ENCODE measurements at regions not wholly inside any gene's neighbourhood (a gene's known extent, or its start where the extent isn't known, plus 50 kb on each side); places are given as distances from the start of the nearest gene placed in this dataset.

DNA sequence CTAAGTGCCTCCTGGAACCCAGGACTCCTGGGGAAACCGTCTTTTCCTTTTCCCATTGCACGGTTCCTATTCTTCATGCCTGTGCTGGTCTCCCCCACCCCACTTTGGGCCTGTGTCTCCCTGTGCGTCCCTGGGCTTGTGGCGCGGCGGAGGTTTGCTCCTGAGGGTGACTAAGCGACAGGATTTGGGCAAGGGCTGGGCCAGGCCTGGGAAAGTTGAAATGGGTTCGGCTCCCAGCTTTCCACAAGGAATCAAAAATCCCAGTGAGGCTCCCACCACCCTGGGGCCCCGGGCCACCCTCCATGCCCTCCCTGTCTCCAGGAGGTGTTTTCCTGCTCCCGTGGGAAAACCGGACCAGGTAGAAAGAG is 197.6 kb downstream of the NDUFA10 start:
- TF ChIP-seq GABPA (IDR thresholded peaks at IDR 0.05; ENCODE audit: low read depth) (no peak), REST (IDR thresholded peaks at IDR 0.05; ENCODE audit: insufficient replicate concordance, low read depth) (no peak)
- TF ChIP-seq, protein P1, sequence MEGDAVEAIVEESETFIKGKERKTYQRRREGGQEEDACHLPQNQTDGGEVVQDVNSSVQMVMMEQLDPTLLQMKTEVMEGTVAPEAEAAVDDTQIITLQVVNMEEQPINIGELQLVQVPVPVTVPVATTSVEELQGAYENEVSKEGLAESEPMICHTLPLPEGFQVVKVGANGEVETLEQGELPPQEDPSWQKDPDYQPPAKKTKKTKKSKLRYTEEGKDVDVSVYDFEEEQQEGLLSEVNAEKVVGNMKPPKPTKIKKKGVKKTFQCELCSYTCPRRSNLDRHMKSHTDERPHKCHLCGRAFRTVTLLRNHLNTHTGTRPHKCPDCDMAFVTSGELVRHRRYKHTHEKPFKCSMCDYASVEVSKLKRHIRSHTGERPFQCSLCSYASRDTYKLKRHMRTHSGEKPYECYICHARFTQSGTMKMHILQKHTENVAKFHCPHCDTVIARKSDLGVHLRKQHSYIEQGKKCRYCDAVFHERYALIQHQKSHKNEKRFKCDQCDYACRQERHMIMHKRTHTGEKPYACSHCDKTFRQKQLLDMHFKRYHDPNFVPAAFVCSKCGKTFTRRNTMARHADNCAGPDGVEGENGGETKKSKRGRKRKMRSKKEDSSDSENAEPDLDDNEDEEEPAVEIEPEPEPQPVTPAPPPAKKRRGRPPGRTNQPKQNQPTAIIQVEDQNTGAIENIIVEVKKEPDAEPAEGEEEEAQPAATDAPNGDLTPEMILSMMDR (IDR thresholded peaks at IDR 0.05; ENCODE audit: insufficient read depth, low read length), result no peak
